A673 (cell line): ENCODE measurements at regions not wholly inside any gene's neighbourhood (a gene's known extent, or its start where the extent isn't known, plus 50 kb on each side); places are given as distances from the start of the nearest gene placed in this dataset.

Experiments used
- BruUV-seq: library from RNA; stranded (reverse); fragments of 400-500 nt; replicated peaks from 2 replicates; lab custom pipeline; 2021; lab: Mats Ljungman, UMichigan
- CTCF ChIA-PET: fragments of 300-600 bp; sonication (Branson Sonifier 250); formaldehyde crosslinking; loops from one replicate; lab custom pipeline; 2022; ENCODE audit warnings: antibody characterized with exemption; lab: Charles Lee
- POLR2A ChIA-PET: fragments of 300-600 bp; sonication (Branson Sonifier 250); formaldehyde crosslinking; loops from one replicate; lab custom pipeline; 2022; ENCODE audit warnings: antibody characterized with exemption; ENCODE audit not compliant: low non-redundant PET; lab: Charles Lee
- DNase-seq: peaks from one replicate; pipeline ENCODE4 v3.0.0-alpha.2; 2015; ENCODE audit warnings: low spot score
- H3K27ac ChIP-seq: fragments of 200-600 bp; sonication (generic); 2 replicates; pipeline ENCODE4 v1.5.1; 2016; ENCODE audit warnings: mixed run types, low read depth, mild to moderate bottlenecking, mixed read lengths, antibody characterized with exemption, low read length; ENCODE audit not compliant: poor library complexity, severe bottlenecking
- H3K27me3 ChIP-seq: fragments of 200-600 bp; sonication (generic); replicated peaks from 2 replicates; pipeline ENCODE4 v1.6.1; 2017; ENCODE audit warnings: mixed run types, low read depth, mild to moderate bottlenecking, mixed read lengths, antibody characterized with exemption, low read length; ENCODE audit not compliant: insufficient read depth, poor library complexity
- H3K36me3 ChIP-seq: fragments of 200-600 bp; sonication (generic); 2 replicates; pipeline ENCODE4 v1.6.1; 2016; ENCODE audit warnings: mixed run types, mild to moderate bottlenecking, mixed read lengths, antibody characterized with exemption, low read length; ENCODE audit not compliant: insufficient read depth, poor library complexity, severe bottlenecking
- H3K4me1 ChIP-seq: fragments of 200-600 bp; sonication (generic); 2 replicates; pipeline ENCODE4 v1.6.1; 2017; ENCODE audit warnings: mixed run types, mild to moderate bottlenecking, mixed read lengths, antibody characterized with exemption, low read length; ENCODE audit not compliant: insufficient read depth, poor library complexity, severe bottlenecking
- H3K4me3 ChIP-seq: fragments of 200-600 bp; sonication (generic); 2 replicates; pipeline ENCODE4 v1.5.1; 2016; ENCODE audit warnings: low read depth, mixed run types, mild to moderate bottlenecking, mixed read lengths, low read length; ENCODE audit not compliant: poor library complexity, severe bottlenecking
- H3K9me3 ChIP-seq: fragments of 200-600 bp; sonication (generic); 2 replicates; pipeline ENCODE4 v1.6.1; 2016; ENCODE audit warnings: mixed run types, low read depth, mild to moderate bottlenecking, mixed read lengths, antibody characterized with exemption, low read length; ENCODE audit not compliant: poor library complexity, severe bottlenecking
- CTCF ChIP-seq: fragments of 300-800, 200-600 bp; sonication (generic); conservative IDR thresholded peaks from 2 replicates; pipeline ENCODE4 v1.5.1; 2017; ENCODE audit warnings: low read depth, mild to moderate bottlenecking, antibody characterized with exemption, low read length, moderate library complexity, mixed read lengths
- EZH2 ChIP-seq: fragments of 200-600 bp; sonication (generic); IDR thresholded peaks from 2 replicates; pipeline ENCODE4 v1.6.1; 2017; ENCODE audit warnings: borderline replicate concordance, low read depth, mild to moderate bottlenecking, mixed read lengths, antibody characterized with exemption, low read length; ENCODE audit not compliant: poor library complexity, severe bottlenecking
- intact Hi-C: fragments of 100-400 bp; cut with micrococcal nuclease; formaldehyde crosslinking; loops from one replicate; pipeline ENCODE4 v1.10.0; 2022; ENCODE audit not compliant: unreplicated experiment

- Histone ChIP-seq H3K27me3 (no peaks in the 10 kb centered on the region), H3K27ac (no peak overlapping the region), H3K36me3 (no peaks in the 10 kb centered on the region), H3K9me3 (no peaks in the 10 kb centered on the region), H3K4me1 (peaks cover 10% of the 10 kb centered on the region), H3K4me3 (no peak overlapping the region)
- DNase-seq, result no peak
- BruUV-seq, result no TSS peak
- intact Hi-C loops, result no loop called here
- ChIA-PET POLR2A (no interaction called here), CTCF (no interaction called here)
- TF ChIP-seq CTCF (no peak), EZH2 (no peak)
These were observed 317.7 kb downstream of the LPIN1 start for GRCh38 chr2:12064153-12064552.

- Histone ChIP-seq H3K4me3 (no peak overlapping the region), H3K9me3 (no peaks in the 10 kb centered on the region), H3K4me1 (peaks cover 14% of the 10 kb centered on the region), H3K36me3 (no peaks in the 10 kb centered on the region), H3K27me3 (no peaks in the 10 kb centered on the region), H3K27ac (no peak overlapping the region)
- no TSS peak for BruUV-seq
- POLR2A ChIA-PET, result no interaction called here
- DNase-seq, result no peak
- CTCF ChIA-PET, result no interaction called here
- intact Hi-C loops, result no loop called here
- no peak for TF ChIP-seq CTCF
These were observed 319.7 kb downstream of the LPIN1 start for GRCh38 chr2:12066116-12066515.

DNA sequence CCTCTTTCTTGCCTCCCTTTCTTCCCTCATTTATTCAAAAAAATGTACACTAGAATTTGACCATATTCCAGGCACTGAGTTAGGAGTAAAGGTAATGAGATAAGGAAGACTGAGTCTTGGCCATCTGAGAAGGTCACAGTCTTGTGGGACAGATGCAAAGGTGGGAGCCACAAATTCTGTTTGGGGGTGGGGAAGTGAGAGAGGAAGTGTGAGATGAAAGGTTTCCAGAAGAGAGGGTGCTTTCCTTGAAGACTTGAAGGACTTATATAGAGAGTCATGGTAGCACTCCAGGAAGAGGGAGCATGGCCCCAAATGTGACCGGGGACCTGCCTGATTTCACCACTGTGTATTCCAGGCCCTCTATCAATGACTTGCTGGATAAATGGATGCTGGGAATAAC lies 320.6 kb downstream of the LPIN1 start:
- no peaks in the 10 kb centered on the region for H3K36me3 ChIP-seq
- TF ChIP-seq CTCF (no peak), EZH2 (no peak)
- ChIA-PET POLR2A (no interaction called here), CTCF (no interaction called here)
- intact Hi-C loops, result no loop called here
- H3K9me3 ChIP-seq, result no peaks in the 10 kb centered on the region
- no peak for DNase-seq
- H3K4me1 ChIP-seq, result peaks cover 16% of the 10 kb centered on the region
- BruUV-seq, result no TSS peak
- H3K27me3 ChIP-seq, result no peaks in the 10 kb centered on the region
- H3K27ac ChIP-seq, result no peak overlapping the region
- H3K4me3 ChIP-seq, result no peak overlapping the region
